ENCODE measurements at regions not wholly inside any gene's neighbourhood (a gene's known extent, or its start where the extent isn't known, plus 50 kb on each side); places are given as distances from the start of the nearest gene placed in this dataset.

GRCh38 chr6:104617591-104617990, 242.1 kb downstream of the HACE1 start:
- no peaks in the 10 kb centered on the region for H3K36me3 ChIP-seq (ENCODE audit: control insufficient read depth, insufficient read depth, low read length)
- H3K4me1 ChIP-seq (ENCODE audit: control insufficient read depth, insufficient read depth, low read length), result 0 out of 2 replicates have a peak, but pooled peaks cover 3% of the 10 kb centered on the region
- no peak overlapping the region for H3K27ac ChIP-seq (ENCODE audit: low read depth, low read length)
- H3K9me3 ChIP-seq (ENCODE audit: control insufficient read depth, insufficient read depth, low read depth, low read length), result no peaks in the 10 kb centered on the region
- H3K27me3 ChIP-seq (ENCODE audit: control insufficient read depth, insufficient read depth, low read length), result no peaks in the 10 kb centered on the region
- H3K4me3 ChIP-seq (ENCODE audit: low read depth, low read length), result no peak overlapping the region
- no peak overlapping the region for H3K9ac ChIP-seq (ENCODE audit: low read length)

GRCh38 chr6:104614394-104614793, 245.3 kb downstream of the HACE1 start:
- H3K27ac ChIP-seq (ENCODE audit: low read depth, low read length), result no peak overlapping the region
- no peak overlapping the region for H3K4me3 ChIP-seq (ENCODE audit: low read depth, low read length)
- H3K27me3 ChIP-seq (ENCODE audit: control insufficient read depth, insufficient read depth, low read length), result no peaks in the 10 kb centered on the region
- H3K36me3 ChIP-seq (ENCODE audit: control insufficient read depth, insufficient read depth, low read length), result no peaks in the 10 kb centered on the region
- 0 out of 2 replicates have a peak, but pooled peaks cover 3% of the 10 kb centered on the region for H3K4me1 ChIP-seq (ENCODE audit: control insufficient read depth, insufficient read depth, low read length)
- no peak overlapping the region for H3K9ac ChIP-seq (ENCODE audit: low read length)
- no peaks in the 10 kb centered on the region for H3K9me3 ChIP-seq (ENCODE audit: control insufficient read depth, insufficient read depth, low read depth, low read length)

- no peaks in the 10 kb centered on the region for H3K27me3 ChIP-seq (ENCODE audit: control insufficient read depth, insufficient read depth, low read length)
- H3K4me3 ChIP-seq (ENCODE audit: low read depth, low read length), result no peak overlapping the region
- H3K4me1 ChIP-seq (ENCODE audit: control insufficient read depth, insufficient read depth, low read length), result 0 out of 2 replicates have a peak, but pooled peaks cover 3% of the 10 kb centered on the region
- no peaks in the 10 kb centered on the region for H3K9me3 ChIP-seq (ENCODE audit: control insufficient read depth, insufficient read depth, low read depth, low read length)
- H3K27ac ChIP-seq (ENCODE audit: low read depth, low read length), result no peak overlapping the region
- H3K36me3 ChIP-seq (ENCODE audit: control insufficient read depth, insufficient read depth, low read length), result no peaks in the 10 kb centered on the region
- no peak overlapping the region for H3K9ac ChIP-seq (ENCODE audit: low read length)
These were observed 246.2 kb downstream of the HACE1 start for GRCh38 chr6:104613416-104614001.

- no peak overlapping the region for H3K27ac ChIP-seq (ENCODE audit: low read depth, low read length)
- no peak overlapping the region for H3K9ac ChIP-seq (ENCODE audit: low read length)
- H3K36me3 ChIP-seq (ENCODE audit: control insufficient read depth, insufficient read depth, low read length), result no peaks in the 10 kb centered on the region
- no peak overlapping the region for H3K4me3 ChIP-seq (ENCODE audit: low read depth, low read length)
- H3K27me3 ChIP-seq (ENCODE audit: control insufficient read depth, insufficient read depth, low read length), result no peaks in the 10 kb centered on the region
- no peaks in the 10 kb centered on the region for H3K9me3 ChIP-seq (ENCODE audit: control insufficient read depth, insufficient read depth, low read depth, low read length)
- 0 out of 2 replicates have a peak, but pooled peaks cover 3% of the 10 kb centered on the region for H3K4me1 ChIP-seq (ENCODE audit: control insufficient read depth, insufficient read depth, low read length)
These were observed 247.2 kb downstream of the HACE1 start for GRCh38 chr6:104612541-104612940.

GRCh38 chr6:104608101-104608500, 251.6 kb downstream of the HACE1 start:
- no peaks in the 10 kb centered on the region for H3K36me3 ChIP-seq (ENCODE audit: control insufficient read depth, insufficient read depth, low read length)
- no peak overlapping the region for H3K4me3 ChIP-seq (ENCODE audit: low read depth, low read length)
- no peaks in the 10 kb centered on the region for H3K27me3 ChIP-seq (ENCODE audit: control insufficient read depth, insufficient read depth, low read length)
- no peak overlapping the region for H3K27ac ChIP-seq (ENCODE audit: low read depth, low read length)
- H3K9ac ChIP-seq (ENCODE audit: low read length), result no peak overlapping the region
- no peaks in the 10 kb centered on the region for H3K9me3 ChIP-seq (ENCODE audit: control insufficient read depth, insufficient read depth, low read depth, low read length)
- H3K4me1 ChIP-seq (ENCODE audit: control insufficient read depth, insufficient read depth, low read length), result no peaks in the 10 kb centered on the region

- Histone ChIP-seq H3K4me1 (ENCODE audit: control insufficient read depth, insufficient read depth, low read length) (no peaks in the 10 kb centered on the region), H3K4me3 (ENCODE audit: low read depth, low read length) (no peak overlapping the region), H3K27ac (ENCODE audit: low read depth, low read length) (no peak overlapping the region), H3K9me3 (ENCODE audit: control insufficient read depth, insufficient read depth, low read depth, low read length) (no peaks in the 10 kb centered on the region), H3K36me3 (ENCODE audit: control insufficient read depth, insufficient read depth, low read length) (no peaks in the 10 kb centered on the region), H3K9ac (ENCODE audit: low read length) (no peak overlapping the region), H3K27me3 (ENCODE audit: control insufficient read depth, insufficient read depth, low read length) (no peaks in the 10 kb centered on the region)
These were observed 252.2 kb downstream of the HACE1 start for GRCh38 chr6:104607501-104607900.

GRCh38 chr6:104606361-104606760, 253.4 kb downstream of the HACE1 start:
- Histone ChIP-seq H3K4me1 (ENCODE audit: control insufficient read depth, insufficient read depth, low read length) (no peaks in the 10 kb centered on the region), H3K4me3 (ENCODE audit: low read depth, low read length) (no peak overlapping the region), H3K9me3 (ENCODE audit: control insufficient read depth, insufficient read depth, low read depth, low read length) (no peaks in the 10 kb centered on the region), H3K36me3 (ENCODE audit: control insufficient read depth, insufficient read depth, low read length) (no peaks in the 10 kb centered on the region), H3K27me3 (ENCODE audit: control insufficient read depth, insufficient read depth, low read length) (no peaks in the 10 kb centered on the region), H3K27ac (ENCODE audit: low read depth, low read length) (no peak overlapping the region), H3K9ac (ENCODE audit: low read length) (no peak overlapping the region)

- H3K4me3 ChIP-seq (ENCODE audit: low read depth, low read length), result no peak overlapping the region
- H3K27me3 ChIP-seq (ENCODE audit: control insufficient read depth, insufficient read depth, low read length), result no peaks in the 10 kb centered on the region
- no peaks in the 10 kb centered on the region for H3K4me1 ChIP-seq (ENCODE audit: control insufficient read depth, insufficient read depth, low read length)
- no peaks in the 10 kb centered on the region for H3K9me3 ChIP-seq (ENCODE audit: control insufficient read depth, insufficient read depth, low read depth, low read length)
- H3K9ac ChIP-seq (ENCODE audit: low read length), result no peak overlapping the region
- no peaks in the 10 kb centered on the region for H3K36me3 ChIP-seq (ENCODE audit: control insufficient read depth, insufficient read depth, low read length)
- H3K27ac ChIP-seq (ENCODE audit: low read depth, low read length), result no peak overlapping the region
These were observed 255.0 kb downstream of the HACE1 start for GRCh38 chr6:104604685-104605084.

- Histone ChIP-seq H3K9me3 (ENCODE audit: control insufficient read depth, insufficient read depth, low read depth, low read length) (no peaks in the 10 kb centered on the region), H3K27ac (ENCODE audit: low read depth, low read length) (no peak overlapping the region), H3K4me3 (ENCODE audit: low read depth, low read length) (no peak overlapping the region), H3K36me3 (ENCODE audit: control insufficient read depth, insufficient read depth, low read length) (no peaks in the 10 kb centered on the region), H3K27me3 (ENCODE audit: control insufficient read depth, insufficient read depth, low read length) (no peaks in the 10 kb centered on the region), H3K9ac (ENCODE audit: low read length) (no peak overlapping the region), H3K4me1 (ENCODE audit: control insufficient read depth, insufficient read depth, low read length) (no peaks in the 10 kb centered on the region)
These were observed 256.5 kb downstream of the HACE1 start for GRCh38 chr6:104603108-104603745.

GRCh38 chr6:104601721-104602120, 258.0 kb downstream of the HACE1 start:
- Histone ChIP-seq H3K27ac (ENCODE audit: low read depth, low read length) (no peak overlapping the region), H3K36me3 (ENCODE audit: control insufficient read depth, insufficient read depth, low read length) (no peaks in the 10 kb centered on the region), H3K9me3 (ENCODE audit: control insufficient read depth, insufficient read depth, low read depth, low read length) (no peaks in the 10 kb centered on the region), H3K9ac (ENCODE audit: low read length) (no peak overlapping the region), H3K27me3 (ENCODE audit: control insufficient read depth, insufficient read depth, low read length) (no peaks in the 10 kb centered on the region), H3K4me3 (ENCODE audit: low read depth, low read length) (no peak overlapping the region), H3K4me1 (ENCODE audit: control insufficient read depth, insufficient read depth, low read length) (peaks cover 8% of the 10 kb centered on the region)

GRCh38 chr6:104601131-104601651, 258.5 kb downstream of the HACE1 start:
- Histone ChIP-seq H3K27me3 (ENCODE audit: control insufficient read depth, insufficient read depth, low read length) (no peaks in the 10 kb centered on the region), H3K9me3 (ENCODE audit: control insufficient read depth, insufficient read depth, low read depth, low read length) (no peaks in the 10 kb centered on the region), H3K4me1 (ENCODE audit: control insufficient read depth, insufficient read depth, low read length) (peaks cover 8% of the 10 kb centered on the region), H3K36me3 (ENCODE audit: control insufficient read depth, insufficient read depth, low read length) (no peaks in the 10 kb centered on the region), H3K27ac (ENCODE audit: low read depth, low read length) (no peak overlapping the region), H3K9ac (ENCODE audit: low read length) (no peak overlapping the region), H3K4me3 (ENCODE audit: low read depth, low read length) (no peak overlapping the region)

Data from HUES6 (cell line).